H1 (cell line): ENCODE measurements at regions not wholly inside any gene's neighbourhood (a gene's known extent, or its start where the extent isn't known, plus 50 kb on each side); places are given as distances from the start of the nearest gene placed in this dataset.

ENCODE experiments used
- CTCF ChIA-PET: fragments of 300-600 bp; sonication (Branson Sonifier 250); formaldehyde crosslinking; loops from one replicate; lab custom pipeline; 2021; ENCODE audit not compliant: partially characterized antibody; lab: Charles Lee
- POLR2A ChIA-PET: fragments of 300-600 bp; sonication (Branson Sonifier 250); formaldehyde crosslinking; loops from one replicate; lab custom pipeline; 2021; ENCODE audit warnings: inconsistent platforms; ENCODE audit not compliant: partially characterized antibody; lab: Charles Lee
- DNase-seq, 2 experiments: peaks; one replicate each; pipeline versions ENCODE4 v3.0.0 to v3.0.0-alpha.2; 2010 to 2022; ENCODE audit warnings: low spot score in 2 of 2, low read depth in 1 of 2, mixed read lengths in 1 of 2
- FAIRE-seq: peaks from 2 replicates; lab custom pipeline; 2011; peaks lifted over from hg19 to GRCh38; lab: Jason Lieb, UNC
- H2AFZ ChIP-seq: 2 replicates; pipeline ENCODE4 v1.8.1; 2012; ENCODE audit warnings: low read length, inconsistent platforms
- H2AK5ac ChIP-seq: 2 replicates; pipeline ENCODE4 v1.6.1; 2013; ENCODE audit warnings: low read depth, low read length
- H2BK120ac ChIP-seq: replicated peaks from 2 replicates; pipeline ENCODE3; 2013; ENCODE audit warnings: low read depth, low read length, inconsistent platforms
- H2BK12ac ChIP-seq: 2 replicates; pipeline ENCODE4 v1.6.1; 2013; ENCODE audit warnings: low read depth, low read length
- H2BK15ac ChIP-seq: 2 replicates; pipeline ENCODE4 v1.6.1; 2013; ENCODE audit warnings: low read length
- H2BK20ac ChIP-seq: 2 replicates; pipeline ENCODE4 v1.6.1; 2013; ENCODE audit warnings: low read length
- H2BK5ac ChIP-seq: 2 replicates; pipeline ENCODE4 v1.6.1; 2013; ENCODE audit warnings: low read depth, low read length
- H3K14ac ChIP-seq: 2 replicates; pipeline ENCODE4 v1.6.1; 2013; ENCODE audit warnings: inconsistent platforms; ENCODE audit not compliant: insufficient read length
- H3K18ac ChIP-seq: 2 replicates; pipeline ENCODE4 v1.6.1; 2013; ENCODE audit warnings: low read length; ENCODE audit errors: extremely low read depth
- H3K23ac ChIP-seq: 2 replicates; pipeline ENCODE4 v1.6.1; 2013; ENCODE audit warnings: inconsistent platforms; ENCODE audit not compliant: insufficient read length
- H3K23me2 ChIP-seq: 2 replicates; pipeline ENCODE4 v1.6.1; 2013; ENCODE audit warnings: low read depth, low read length
- H3K27ac ChIP-seq: 2 replicates; pipeline ENCODE4 v1.6.1; 2011; ENCODE audit warnings: low read depth, low read length, inconsistent platforms
- H3K27me3 ChIP-seq, 4 experiments: replicated peaks in 1 of 4; 1 replicate in 1 of 4; 2 replicates in 3 of 4; pipeline versions ENCODE4 v1.6.1 to v1.8.1; 2011 to 2013; ENCODE audit warnings: low read length in 3 of 4, mild to moderate bottlenecking in 3 of 4, inconsistent platforms in 2 of 4, mixed read lengths in 2 of 4, moderate library complexity in 1 of 4; ENCODE audit not compliant: control insufficient read depth in 3 of 4, insufficient read depth in 3 of 4; ENCODE audit errors: extremely low read depth in 1 of 4
- H3K36me3 ChIP-seq, 4 experiments: 2 replicates each; pipeline versions ENCODE4 v1.6.1 to v1.8.1; 2011 to 2013; ENCODE audit warnings: mild to moderate bottlenecking in 4 of 4, low read length in 3 of 4, moderate library complexity in 2 of 4, control low read depth in 1 of 4, inconsistent platforms in 1 of 4; ENCODE audit not compliant: insufficient read depth in 4 of 4, control insufficient read depth in 2 of 4
- H3K4ac ChIP-seq: replicated peaks from 2 replicates; pipeline ENCODE3; 2013; ENCODE audit warnings: low read length, low read depth, mixed read lengths, inconsistent platforms; ENCODE audit not compliant: insufficient read length
- H3K4me1 ChIP-seq, 4 experiments: replicated peaks in 1 of 4; 1 replicate in 1 of 4; 2 replicates in 3 of 4; pipeline versions ENCODE4 v1.6.1 to v1.8.1; 2011 to 2013; ENCODE audit warnings: low read length in 3 of 4, inconsistent platforms in 2 of 4, mixed read lengths in 1 of 4; ENCODE audit not compliant: insufficient read depth in 4 of 4, control insufficient read depth in 3 of 4
- H3K4me2 ChIP-seq, 2 experiments: 2 replicates each; pipeline versions ENCODE4 v1.6.1 to v1.8.1; 2011 to 2013; ENCODE audit warnings: low read depth in 2 of 2, low read length in 2 of 2, control low read depth in 1 of 2, inconsistent platforms in 1 of 2, mild to moderate bottlenecking in 1 of 2; ENCODE audit not compliant: insufficient read depth in 1 of 2
- H3K4me3 ChIP-seq, 4 experiments: fragments of 200-600, 300-600 bp in 1 of 4; sonication (generic), shearing (Covaris generic), sonication (Bioruptor Twin) in 1 of 4; 2 replicates each; pipeline versions ENCODE4 v1.5.1 to v1.8.1; 2011 to 2016; ENCODE audit warnings: low read length in 4 of 4, low read depth in 3 of 4, control low read depth in 2 of 4, inconsistent platforms in 2 of 4, mild to moderate bottlenecking in 2 of 4, mixed read lengths in 1 of 4, moderate library complexity in 1 of 4; ENCODE audit not compliant: insufficient read depth in 2 of 4; ENCODE audit errors: extremely low read depth in 1 of 4
- H3K56ac ChIP-seq: replicated peaks from 2 replicates; pipeline ENCODE3; 2013; ENCODE audit warnings: low read depth, mild to moderate bottlenecking, mixed read lengths, low read length, inconsistent platforms; ENCODE audit not compliant: insufficient read length
- H3K79me1 ChIP-seq: 2 replicates; pipeline ENCODE4 v1.6.1; 2013; ENCODE audit warnings: low read depth, low read length, control low read depth
- H3K79me2 ChIP-seq, 2 experiments: 2 replicates each; pipeline versions ENCODE4 v1.6.1 to v1.8.1; 2012 to 2013; ENCODE audit warnings: low read length in 2 of 2, mild to moderate bottlenecking in 2 of 2, inconsistent platforms in 1 of 2; ENCODE audit not compliant: insufficient read depth in 2 of 2, control insufficient read depth in 1 of 2
- H3K9ac ChIP-seq, 4 experiments: replicated peaks in 1 of 4; 1 replicate in 1 of 4; 2 replicates in 3 of 4; pipeline versions ENCODE4 v1.6.1 to v1.8.1; 2011 to 2013; ENCODE audit warnings: low read depth in 3 of 4, low read length in 3 of 4, control low read depth in 2 of 4, mild to moderate bottlenecking in 2 of 4, moderate library complexity in 2 of 4, inconsistent platforms in 1 of 4; ENCODE audit errors: extremely low read depth in 1 of 4
- H3K9me3 ChIP-seq, 2 experiments: 2 replicates each; pipeline versions ENCODE4 v1.6.1 to v1.8.1; 2012 to 2013; ENCODE audit warnings: mild to moderate bottlenecking in 2 of 2, moderate library complexity in 2 of 2, control low read depth in 1 of 2, inconsistent platforms in 1 of 2, low read depth in 1 of 2, low read length in 1 of 2, mixed read lengths in 1 of 2; ENCODE audit not compliant: insufficient read depth in 2 of 2
- H4K20me1 ChIP-seq, 2 experiments: replicated peaks in 1 of 2; 2 replicates each; pipeline versions ENCODE3 to v1.8.1; 2011 to 2013; ENCODE audit warnings: inconsistent platforms in 2 of 2, low read length in 2 of 2, mild to moderate bottlenecking in 1 of 2; ENCODE audit not compliant: insufficient read depth in 2 of 2, control insufficient read depth in 1 of 2
- H4K5ac ChIP-seq: 2 replicates; pipeline ENCODE4 v1.6.1; 2013; ENCODE audit warnings: low read length, low read depth, mixed read lengths, inconsistent platforms; ENCODE audit not compliant: insufficient read length
- H4K8ac ChIP-seq: 2 replicates; pipeline ENCODE4 v1.8.0; 2013; ENCODE audit warnings: mild to moderate bottlenecking, moderate library complexity, low read length, inconsistent platforms; ENCODE audit not compliant: insufficient read depth; ENCODE audit errors: extremely low read depth
- H4K91ac ChIP-seq: replicated peaks from 2 replicates; pipeline ENCODE3; 2013; ENCODE audit warnings: low read length, mixed read lengths, inconsistent platforms; ENCODE audit not compliant: insufficient read length
- GTF2F1 ChIP-seq: IDR thresholded peaks from 2 replicates; pipeline ENCODE4 v1.6.1; 2012; ENCODE audit warnings: low read depth, low read length, improper control_type of control experiment, borderline replicate concordance
- RXRA ChIP-seq: IDR thresholded peaks from 2 replicates; pipeline ENCODE4 v1.6.1; 2011; ENCODE audit warnings: low read depth, mild to moderate bottlenecking, low read length, moderate library complexity; ENCODE audit not compliant: insufficient read depth
- WGBS, 2 experiments: shearing (Covaris generic) in 1 of 2; methylation state at CpG; one replicate each; pipeline versions ENCODE4 v1.1.6 to v1.1.7; 2013 to 2015; ENCODE audit warnings: low lambda C conversion rate in 2 of 2, mixed read lengths in 2 of 2, inconsistent platforms in 1 of 2, low coverage in 1 of 2, missing lambda C conversion rate in 1 of 2; ENCODE audit not compliant: insufficient replicate concordance in 2 of 2, insufficient coverage in 1 of 2, insufficient read length in 1 of 2; ENCODE audit errors: extremely low coverage in 1 of 2, missing lambda C conversion rate in 1 of 2; 5-methylcytosine and 5-hydroxymethylcytosine counted together

DNA sequence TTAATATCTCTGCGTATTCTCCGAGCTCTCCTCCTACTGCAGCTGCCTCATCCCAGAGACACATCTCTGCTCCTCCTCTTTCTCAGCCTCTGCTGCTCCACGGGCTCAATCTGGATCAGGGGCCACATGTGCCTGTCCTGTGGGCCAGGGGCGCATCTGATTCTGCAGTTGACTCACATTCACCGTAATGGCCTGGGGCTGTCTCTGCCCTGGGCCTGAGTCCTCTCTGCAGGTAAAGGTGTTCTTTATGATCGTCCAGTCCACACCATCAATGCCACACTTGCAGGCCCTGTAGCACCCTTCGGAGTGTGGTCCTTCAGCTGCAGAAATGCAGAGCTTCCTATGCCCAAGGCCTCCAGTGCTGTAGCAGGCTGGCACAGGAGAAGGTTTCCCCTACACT lies 154.5 kb downstream of the OAT start:
- 87% methylated on average over 7 of the region's 7 CpGs; no CpG with 5 or more reads in 1 of the 2 experiments for WGBS, 2 experiments
- Histone ChIP-seq H2BK12ac (no peak overlapping the region), H2BK120ac (no peak overlapping the region)

More for the DNA sequence above, 154.5 kb downstream of the OAT start:
- Histone ChIP-seq H3K27ac (no peak overlapping the region), H4K91ac (no peak overlapping the region), H2BK5ac (no peak overlapping the region), H3K4me2 (no peak overlapping the region), H3K18ac (no peak overlapping the region), H3K14ac (no peak overlapping the region), H2BK15ac (no peak overlapping the region), H4K8ac (no peak overlapping the region), H3K4ac (no peak overlapping the region), H3K9ac (no peak overlapping the region), H3K27me3 (0 out of 7 replicates have a peak, but pooled peaks cover 0 to 2% (median 0%) of the 10 kb centered on the region in 4 experiments), H2AFZ (no peak overlapping the region), H3K23me2 (no peaks in the 10 kb centered on the region), H2BK20ac (no peak overlapping the region), H3K4me1 (no peaks in the 10 kb centered on the region; a peak in 1 of 7 replicates), H2AK5ac (no peak overlapping the region), H3K36me3 (no peaks in the 10 kb centered on the region), H3K4me3 (no peak overlapping the region), H4K20me1 (peaks cover 0 to 2% of the 10 kb centered on the region in 2 experiments), H3K56ac (no peak overlapping the region), H3K79me2 (no peaks in the 10 kb centered on the region), H3K9me3 (no peaks in the 10 kb centered on the region), H3K23ac (no peak overlapping the region), H3K79me1 (no peaks in the 10 kb centered on the region), H4K5ac (no peak overlapping the region)
- CTCF ChIA-PET = interaction anchor here (0.9 to 7.3 kb wide), 4 partner anchors 10 to 305 kb away, joined by 3 to 29 read pairs (median 3); no protein-coding TSS in a partner anchor
- FAIRE-seq (no peak), DNase-seq (no peak)
- POLR2A ChIA-PET = no interaction called here
- no peak for TF ChIP-seq RXRA
- no peak for TF ChIP-seq GTF2F1
